ENCODE measurements at regions not wholly inside any gene's neighbourhood (a gene's known extent, or its start where the extent isn't known, plus 50 kb on each side); places are given as distances from the start of the nearest gene placed in this dataset.

- TF ChIP-seq MAX (IDR thresholded peaks at IDR 0.05; ENCODE audit: insufficient read depth, insufficient read length): no peak
- TF ChIP-seq CTCF (IDR thresholded peaks at IDR 0.05; ENCODE audit: extremely low read depth in 1 of 2, insufficient read depth in 1 of 2, low read depth in 1 of 2, low read length in 2 of 2): no peak
- no peak for TF ChIP-seq POLR2AphosphoS5 (IDR thresholded peaks at IDR 0.05; ENCODE audit: insufficient read depth, low read depth, low read length)
- no peak for TF ChIP-seq POLR2A (IDR thresholded peaks at IDR 0.05; ENCODE audit: low read depth, low read length)
- TF ChIP-seq MYC (IDR thresholded peaks at IDR 0.05; ENCODE audit: low read depth, low read length): no peak
- TF ChIP-seq EZH2 (IDR thresholded peaks at IDR 0.05; ENCODE audit: borderline replicate concordance, low read depth, low read length, severe bottlenecking): no peak
- no peak for TF ChIP-seq JUN (IDR thresholded peaks at IDR 0.05; ENCODE audit: borderline replicate concordance, insufficient read depth, insufficient read length, low read depth)
Observed at GRCh38 chr1:232560940-232561339, 69.0 kb downstream of the SIPA1L2 start.

Measured in endothelial cell of umbilical vein (primary cell).